ENCODE measurements at regions not wholly inside any gene's neighbourhood (a gene's known extent, or its start where the extent isn't known, plus 50 kb on each side); places are given as distances from the start of the nearest gene placed in this dataset.

DNA sequence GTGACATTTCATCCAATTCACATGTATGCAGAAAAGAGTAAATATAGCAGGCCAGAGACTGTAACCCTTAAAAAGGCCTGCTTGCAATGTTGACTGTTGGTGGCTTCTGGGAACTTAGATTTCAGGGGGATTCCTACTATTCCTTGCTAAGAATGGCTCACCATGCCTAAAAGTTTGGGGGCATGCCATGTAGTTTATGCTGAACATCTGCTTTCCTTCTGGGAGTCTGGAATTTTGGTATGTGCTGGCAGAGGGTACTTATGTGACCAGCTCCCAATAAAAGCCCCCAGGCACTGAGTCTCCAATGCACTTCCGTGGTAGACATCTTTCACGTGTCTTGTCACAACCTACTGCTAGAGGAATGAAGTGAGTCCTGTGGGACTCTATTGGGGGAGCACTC is 88.4 kb upstream of the PCDH8 start:
- no peaks in the 10 kb centered on the region for H3K36me3 ChIP-seq
- H3K4me1 ChIP-seq (ENCODE audit: low read depth): peaks cover 16% of the 10 kb centered on the region
- TF ChIP-seq, protein P1, sequence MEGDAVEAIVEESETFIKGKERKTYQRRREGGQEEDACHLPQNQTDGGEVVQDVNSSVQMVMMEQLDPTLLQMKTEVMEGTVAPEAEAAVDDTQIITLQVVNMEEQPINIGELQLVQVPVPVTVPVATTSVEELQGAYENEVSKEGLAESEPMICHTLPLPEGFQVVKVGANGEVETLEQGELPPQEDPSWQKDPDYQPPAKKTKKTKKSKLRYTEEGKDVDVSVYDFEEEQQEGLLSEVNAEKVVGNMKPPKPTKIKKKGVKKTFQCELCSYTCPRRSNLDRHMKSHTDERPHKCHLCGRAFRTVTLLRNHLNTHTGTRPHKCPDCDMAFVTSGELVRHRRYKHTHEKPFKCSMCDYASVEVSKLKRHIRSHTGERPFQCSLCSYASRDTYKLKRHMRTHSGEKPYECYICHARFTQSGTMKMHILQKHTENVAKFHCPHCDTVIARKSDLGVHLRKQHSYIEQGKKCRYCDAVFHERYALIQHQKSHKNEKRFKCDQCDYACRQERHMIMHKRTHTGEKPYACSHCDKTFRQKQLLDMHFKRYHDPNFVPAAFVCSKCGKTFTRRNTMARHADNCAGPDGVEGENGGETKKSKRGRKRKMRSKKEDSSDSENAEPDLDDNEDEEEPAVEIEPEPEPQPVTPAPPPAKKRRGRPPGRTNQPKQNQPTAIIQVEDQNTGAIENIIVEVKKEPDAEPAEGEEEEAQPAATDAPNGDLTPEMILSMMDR (IDR thresholded peaks at IDR 0.05; ENCODE audit: low read depth, low read length): no peak
- H3K27ac ChIP-seq: peak overlapping the region; percentile 19
- H3K9me3 ChIP-seq (ENCODE audit: low read depth): no peaks in the 10 kb centered on the region
- DNase-seq (ENCODE audit: low read depth in 1 of 2, low spot score in 1 of 2): no peak
- no peaks in the 10 kb centered on the region for H3K27me3 ChIP-seq
- H3K4me3 ChIP-seq: no peak overlapping the region

DNA sequence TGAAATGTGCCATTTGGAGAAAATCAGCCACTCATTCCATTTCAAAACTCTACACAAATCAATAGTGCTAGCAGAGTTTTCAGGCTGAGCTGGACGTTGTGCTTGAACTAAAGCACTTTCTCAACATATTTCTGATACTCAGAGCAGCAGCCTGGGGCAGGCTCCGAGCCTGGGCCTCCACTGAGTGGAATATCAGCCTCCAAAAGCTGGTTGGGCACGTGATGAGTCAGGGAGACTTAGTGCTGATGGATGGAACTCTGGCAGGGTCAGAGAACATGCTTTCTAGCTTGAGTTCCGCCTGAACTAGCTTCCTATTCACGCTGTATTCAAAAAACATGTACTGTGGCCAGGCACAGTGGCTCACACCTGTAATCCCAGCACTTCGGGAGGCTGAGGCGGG is 85.8 kb upstream of the PCDH8 start:
- Histone ChIP-seq H3K36me3 (no peaks in the 10 kb centered on the region), H3K4me3 (no peak overlapping the region), H3K27me3 (no peaks in the 10 kb centered on the region), H3K9me3 (ENCODE audit: low read depth) (no peaks in the 10 kb centered on the region), H3K4me1 (ENCODE audit: low read depth) (peaks cover 16% of the 10 kb centered on the region), H3K27ac (no peak overlapping the region)
- TF ChIP-seq, protein P1 (IDR thresholded peaks at IDR 0.05; ENCODE audit: low read depth, low read length): no peak
- no peak for DNase-seq (ENCODE audit: low read depth in 1 of 2, low spot score in 1 of 2)

DNA sequence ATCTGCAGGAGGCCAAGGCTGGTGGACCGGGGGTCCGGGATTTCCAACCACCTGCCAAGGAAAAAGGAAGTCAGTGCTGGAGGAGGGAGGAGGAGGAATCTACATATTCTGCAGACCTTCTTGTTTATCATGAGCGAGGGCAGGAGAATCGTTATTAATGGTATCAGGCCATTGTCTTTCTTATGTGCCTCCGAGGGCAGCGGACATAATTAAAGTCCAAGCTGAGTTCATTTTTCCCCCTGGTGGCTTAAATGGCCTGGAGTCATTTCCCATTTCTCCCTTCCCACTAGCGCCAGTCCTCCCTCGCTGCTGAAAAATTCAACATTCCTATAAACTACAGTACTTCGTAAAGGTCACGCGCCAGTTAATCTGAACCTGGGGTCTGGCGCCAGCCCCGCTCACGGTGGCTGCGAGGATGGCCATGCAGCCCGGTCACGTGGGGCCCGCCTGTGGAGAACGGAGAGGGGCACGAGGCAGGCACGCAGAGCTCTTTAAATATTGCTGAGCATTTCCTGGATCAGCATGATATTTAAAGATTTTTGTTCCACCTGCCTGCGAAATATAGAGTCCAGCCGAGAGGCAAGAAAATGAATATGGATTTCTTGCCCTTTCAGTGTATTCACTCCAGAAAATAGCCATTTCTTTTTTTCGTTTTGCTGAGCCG is 85.2 kb upstream of the PCDH8 start:
- peaks cover 16% of the 10 kb centered on the region for H3K4me1 ChIP-seq (ENCODE audit: low read depth)
- H3K27me3 ChIP-seq: no peaks in the 10 kb centered on the region
- no peaks in the 10 kb centered on the region for H3K36me3 ChIP-seq
- H3K9me3 ChIP-seq (ENCODE audit: low read depth): no peaks in the 10 kb centered on the region
- no peak overlapping the region for H3K4me3 ChIP-seq
- TF ChIP-seq, protein P1 (IDR thresholded peaks at IDR 0.05; ENCODE audit: low read depth, low read length): no peak
- H3K27ac ChIP-seq: no peak overlapping the region
- no peak for DNase-seq (ENCODE audit: low read depth in 1 of 2, low spot score in 1 of 2)

DNA sequence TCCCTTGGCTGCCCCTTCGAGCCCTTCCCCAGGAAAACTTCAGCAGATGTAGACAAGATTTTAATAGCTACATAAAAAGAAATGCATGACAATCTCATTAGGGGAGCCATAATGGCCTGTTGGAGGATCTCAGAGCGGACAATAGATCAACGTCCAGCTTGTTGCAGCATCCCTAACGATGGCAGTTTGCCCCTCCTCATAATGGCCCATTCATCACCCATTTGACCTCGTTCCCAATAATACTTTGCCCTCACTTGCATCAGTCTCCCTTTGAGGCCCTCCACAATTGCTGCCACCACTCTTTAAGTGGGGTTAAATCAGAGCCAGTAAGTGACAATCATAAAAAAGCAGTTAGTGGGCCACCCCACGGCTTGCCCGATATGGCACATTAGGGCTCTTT is 84.7 kb upstream of the PCDH8 start:
- no peaks in the 10 kb centered on the region for H3K27me3 ChIP-seq
- H3K27ac ChIP-seq: no peak overlapping the region

DNA sequence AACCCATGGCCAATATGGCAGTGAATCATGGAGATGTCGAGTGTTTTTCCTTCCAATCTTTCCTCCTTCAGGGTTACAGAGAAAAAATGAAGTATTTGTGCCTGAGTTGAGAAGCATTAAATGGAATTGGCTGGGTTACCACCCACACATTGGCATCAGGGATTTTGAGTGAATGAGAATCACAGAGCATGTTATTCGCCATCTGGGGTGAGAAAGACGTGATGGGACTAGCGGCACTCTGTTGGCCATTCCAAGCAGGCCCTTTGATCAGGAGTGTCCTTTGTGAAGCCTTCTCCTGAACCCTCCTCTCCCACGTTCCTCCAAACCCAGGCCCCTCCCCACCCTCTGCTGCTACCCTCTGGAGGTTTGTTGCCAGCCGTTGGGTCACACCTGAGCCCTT is 84.2 kb upstream of the PCDH8 start:
- no peaks in the 10 kb centered on the region for H3K9me3 ChIP-seq (ENCODE audit: low read depth)
- H3K27ac ChIP-seq: no peak overlapping the region
- TF ChIP-seq, protein P1 (IDR thresholded peaks at IDR 0.05; ENCODE audit: low read depth, low read length): no peak
- H3K27me3 ChIP-seq: no peaks in the 10 kb centered on the region
- H3K4me3 ChIP-seq: no peak overlapping the region
- DNase-seq (ENCODE audit: low read depth in 1 of 2, low spot score in 1 of 2): no peak
- H3K36me3 ChIP-seq: no peaks in the 10 kb centered on the region
- peaks cover 16% of the 10 kb centered on the region for H3K4me1 ChIP-seq (ENCODE audit: low read depth)

More for the DNA sequence above, 84.7 kb upstream of the PCDH8 start:
- no peak overlapping the region for H3K4me3 ChIP-seq
- no peak for DNase-seq (ENCODE audit: low read depth in 1 of 2, low spot score in 1 of 2)
- peaks cover 16% of the 10 kb centered on the region for H3K4me1 ChIP-seq (ENCODE audit: low read depth)
- TF ChIP-seq, protein P1 (IDR thresholded peaks at IDR 0.05; ENCODE audit: low read depth, low read length): no peak
- no peaks in the 10 kb centered on the region for H3K9me3 ChIP-seq (ENCODE audit: low read depth)
- H3K36me3 ChIP-seq: no peaks in the 10 kb centered on the region
